ENCODE measurements at regions not wholly inside any gene's neighbourhood (a gene's known extent, or its start where the extent isn't known, plus 50 kb on each side); places are given as distances from the start of the nearest gene placed in this dataset.

GRCh38 chr3:178274711-178275110, 261.5 kb upstream of the KCNMB2 start:
- TF ChIP-seq CTCF (IDR thresholded peaks at IDR 0.05) (no peak), POLR2AphosphoS5 (IDR thresholded peaks at IDR 0.05) (no peak)

All from breast epithelium (tissue), 3 donors.